Lung (tissue), 11 donors: ENCODE measurements at regions not wholly inside any gene's neighbourhood (a gene's known extent, or its start where the extent isn't known, plus 50 kb on each side); places are given as distances from the start of the nearest gene placed in this dataset.

ENCODE experiments used
- ATAC-seq: fragments of 200-7000 bp; cut with Tn5 transposase; one replicate; pipeline ENCODE4 v1.9.1; 2020; ENCODE audit warnings: moderate number of reproducible peaks; ENCODE audit not compliant: insufficient read depth, low FRiP score
- DNase-seq, 3 donors: peaks; one replicate each; pipeline ENCODE4 v3.0.0-alpha.2; 2013 to 2017
- H3K27ac ChIP-seq, 2 donors: one replicate each; pipeline ENCODE4 v1.5.1; 2013; ENCODE audit warnings: mild to moderate bottlenecking in 2 of 2, moderate library complexity in 2 of 2, control low read depth in 1 of 2, inconsistent platforms in 1 of 2, low read depth in 1 of 2, low read length in 1 of 2
- H3K27me3 ChIP-seq, 3 donors: one replicate each; pipeline ENCODE4 v1.5.1; 2013; ENCODE audit warnings: low read length in 2 of 3; ENCODE audit not compliant: control insufficient read depth in 3 of 3, insufficient read depth in 3 of 3
- H3K36me3 ChIP-seq, 4 donors: one replicate each; pipeline ENCODE4 v1.5.1; 2013; ENCODE audit warnings: low read length in 4 of 4, mild to moderate bottlenecking in 1 of 4, moderate library complexity in 1 of 4; ENCODE audit not compliant: control insufficient read depth in 4 of 4, insufficient read depth in 4 of 4
- H3K4me1 ChIP-seq, 5 donors: one replicate each; pipeline ENCODE4 v1.5.1; 2013; ENCODE audit warnings: low read length in 5 of 5, mild to moderate bottlenecking in 2 of 5, moderate library complexity in 1 of 5; ENCODE audit not compliant: control insufficient read depth in 5 of 5, insufficient read depth in 5 of 5
- H3K4me3 ChIP-seq: one replicate; pipeline ENCODE4 v1.5.1; 2013; ENCODE audit warnings: mild to moderate bottlenecking, control low read depth, moderate library complexity
- H3K9ac ChIP-seq, 2 donors: one replicate each; pipeline ENCODE4 v1.5.1; 2013; ENCODE audit warnings: low read length in 2 of 2, control low read depth in 1 of 2; ENCODE audit not compliant: insufficient read depth in 1 of 2
- H3K9me3 ChIP-seq, 4 donors: one replicate each; pipeline ENCODE4 v1.5.1; 2013; ENCODE audit warnings: low read length in 3 of 4, mild to moderate bottlenecking in 1 of 4, moderate library complexity in 1 of 4; ENCODE audit not compliant: control insufficient read depth in 4 of 4, insufficient read depth in 3 of 4
- WGBS, 2 donors: extraction: QIAGEN DNeasy Blood & Tissue Kit; methylation state at CpG; one replicate each; pipeline ENCODE4 v1.1.7; 2013; 5-methylcytosine and 5-hydroxymethylcytosine counted together
- TF ChIP-seq, protein P1 (sequence below): IDR thresholded peaks from 2 replicates; pipeline ENCODE4 v1.5.1; 2012; ENCODE audit warnings: mild to moderate bottlenecking; ENCODE audit errors: control extremely low read depth, extremely low read depth
- donor health status: control.
- donor health status: control.
- donor health status: Bipolar disorder and iron deficiency.
- donor health status: healthy.
- donor health status: DM: yes; HTN: yes; CAD: no.

DNA sequence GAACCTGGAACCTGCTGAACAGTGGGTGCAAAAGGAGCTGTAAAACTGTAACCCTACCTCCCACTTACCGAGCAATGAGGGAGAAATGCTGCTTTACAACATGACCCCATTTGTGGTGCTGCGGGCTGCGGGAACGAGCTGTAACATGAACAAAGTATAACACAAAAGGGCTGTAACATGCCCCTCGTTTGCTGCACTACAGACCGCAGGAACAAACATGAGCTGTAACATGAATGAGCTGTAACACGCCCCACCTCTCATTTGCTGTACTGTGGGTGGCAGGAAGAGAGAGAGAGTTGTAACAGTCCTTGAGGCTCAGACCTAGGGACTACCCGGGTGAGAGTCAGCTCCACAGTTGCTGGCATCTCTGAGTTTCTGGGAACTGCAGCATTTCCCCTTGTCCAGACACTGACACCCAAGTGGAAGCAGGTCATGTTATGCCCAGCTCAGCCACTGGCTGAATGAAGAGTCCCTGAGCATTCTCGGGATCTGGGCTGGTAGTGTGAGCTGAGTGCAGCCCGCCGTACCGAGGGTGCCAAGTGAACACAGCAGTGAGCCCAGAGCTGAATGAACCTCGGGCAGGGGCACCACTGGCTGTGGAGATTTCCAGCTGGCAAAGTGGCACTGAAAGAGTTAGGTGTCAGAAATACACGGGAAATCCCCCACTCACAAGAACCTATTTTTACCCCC is 1385.3 kb upstream of the SPRY2 start:
- ATAC-seq: no peak
- WGBS, 2 donors: 88 to 90% methylated on average over 14 of the region's 14 CpGs
- no peaks in the 10 kb centered on the region for H3K4me1 ChIP-seq
- no peak overlapping the region for H3K9ac ChIP-seq
- no peak overlapping the region for H3K4me3 ChIP-seq
- H3K27me3 ChIP-seq: no peaks in the 10 kb centered on the region
- no peak for DNase-seq
- no peaks in the 10 kb centered on the region for H3K36me3 ChIP-seq
- TF ChIP-seq, protein P1, sequence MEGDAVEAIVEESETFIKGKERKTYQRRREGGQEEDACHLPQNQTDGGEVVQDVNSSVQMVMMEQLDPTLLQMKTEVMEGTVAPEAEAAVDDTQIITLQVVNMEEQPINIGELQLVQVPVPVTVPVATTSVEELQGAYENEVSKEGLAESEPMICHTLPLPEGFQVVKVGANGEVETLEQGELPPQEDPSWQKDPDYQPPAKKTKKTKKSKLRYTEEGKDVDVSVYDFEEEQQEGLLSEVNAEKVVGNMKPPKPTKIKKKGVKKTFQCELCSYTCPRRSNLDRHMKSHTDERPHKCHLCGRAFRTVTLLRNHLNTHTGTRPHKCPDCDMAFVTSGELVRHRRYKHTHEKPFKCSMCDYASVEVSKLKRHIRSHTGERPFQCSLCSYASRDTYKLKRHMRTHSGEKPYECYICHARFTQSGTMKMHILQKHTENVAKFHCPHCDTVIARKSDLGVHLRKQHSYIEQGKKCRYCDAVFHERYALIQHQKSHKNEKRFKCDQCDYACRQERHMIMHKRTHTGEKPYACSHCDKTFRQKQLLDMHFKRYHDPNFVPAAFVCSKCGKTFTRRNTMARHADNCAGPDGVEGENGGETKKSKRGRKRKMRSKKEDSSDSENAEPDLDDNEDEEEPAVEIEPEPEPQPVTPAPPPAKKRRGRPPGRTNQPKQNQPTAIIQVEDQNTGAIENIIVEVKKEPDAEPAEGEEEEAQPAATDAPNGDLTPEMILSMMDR: no peak
- H3K9me3 ChIP-seq: peaks cover 0 to 5% (median 2%) of the 10 kb centered on the region in 4 donors
- H3K27ac ChIP-seq: no peak overlapping the region

GRCh38 chr13:81722456-81722855 is 1381.5 kb upstream of the SPRY2 start:
- TF ChIP-seq, protein P1: no peak

DNA sequence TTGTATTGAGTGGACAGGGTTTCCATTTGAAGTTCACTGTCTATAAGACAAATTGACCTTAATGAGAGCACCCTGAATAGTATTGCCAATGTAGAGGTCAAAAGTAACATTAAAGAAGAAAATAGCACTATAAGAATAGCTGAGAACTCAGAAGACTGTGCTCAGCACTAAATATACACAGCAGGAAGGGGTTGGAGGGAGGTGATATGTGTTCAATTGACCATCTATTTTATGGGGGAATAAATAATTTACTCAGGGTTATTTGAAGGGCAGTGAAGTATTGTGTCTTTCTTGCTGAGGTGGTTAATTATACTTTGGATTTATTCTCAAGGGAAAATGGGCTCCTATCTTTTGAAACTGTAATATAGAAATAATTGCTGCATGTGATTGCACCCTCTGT is 1380.5 kb upstream of the SPRY2 start:
- TF ChIP-seq, protein P1: no peak
- H3K4me1 ChIP-seq: no peaks in the 10 kb centered on the region
- H3K27me3 ChIP-seq: no peaks in the 10 kb centered on the region
- H3K4me3 ChIP-seq: no peak overlapping the region
- H3K9me3 ChIP-seq: peaks cover 0 to 5% (median 2%) of the 10 kb centered on the region in 4 donors
- DNase-seq (no peak), ATAC-seq (no peak)
- H3K36me3 ChIP-seq: no peaks in the 10 kb centered on the region
- no peak overlapping the region for H3K27ac ChIP-seq
- H3K9ac ChIP-seq: no peak overlapping the region

More at GRCh38 chr13:81722456-81722855, 1381.5 kb upstream of the SPRY2 start:
- ATAC-seq (no peak), DNase-seq (no peak)
- Histone ChIP-seq H3K4me3 (no peak overlapping the region), H3K9me3 (peaks cover 0 to 5% (median 2%) of the 10 kb centered on the region in 4 donors), H3K27ac (no peak overlapping the region), H3K27me3 (no peaks in the 10 kb centered on the region), H3K4me1 (no peaks in the 10 kb centered on the region), H3K36me3 (no peaks in the 10 kb centered on the region), H3K9ac (no peak overlapping the region)
- WGBS, 2 donors: 75 to 86% methylated on average over 1 of the region's 1 CpG

- WGBS, 2 donors: 80 to 81% methylated on average over 3 of the region's 3 CpGs
Measured at GRCh38 chr13:81714513-81714912, 1373.6 kb upstream of the SPRY2 start.

More at GRCh38 chr13:81714513-81714912, 1373.6 kb upstream of the SPRY2 start:
- Histone ChIP-seq H3K9me3 (no peaks in the 10 kb centered on the region), H3K27me3 (no peaks in the 10 kb centered on the region), H3K4me3 (no peak overlapping the region), H3K4me1 (no peaks in the 10 kb centered on the region), H3K36me3 (no peaks in the 10 kb centered on the region), H3K27ac (no peak overlapping the region), H3K9ac (no peak overlapping the region)
- DNase-seq (peak in 1 of 3 donors; percentile 0), ATAC-seq (no peak)
- TF ChIP-seq, protein P1: no peak
